Endothelial cell (in vitro differentiated cells): ENCODE measurements at regions not wholly inside any gene's neighbourhood (a gene's known extent, or its start where the extent isn't known, plus 50 kb on each side); places are given as distances from the start of the nearest gene placed in this dataset.

ENCODE experiments used
- DNase-seq: peaks from one replicate; pipeline ENCODE4 v3.0.0; 2021; ENCODE audit warnings: low spot score
- H3K27ac Mint-ChIP-seq: one replicate; pipeline ENCODE4 v1.8.0; 2021; ENCODE audit warnings: mixed read lengths, inconsistent platforms; ENCODE audit not compliant: unreplicated experiment
- H3K27me3 Mint-ChIP-seq: one replicate; pipeline ENCODE4 v1.8.0; 2021; ENCODE audit warnings: mild to moderate bottlenecking, moderate library complexity, mixed read lengths, inconsistent platforms; ENCODE audit not compliant: unreplicated experiment
- H3K36me3 Mint-ChIP-seq: one replicate; pipeline ENCODE4 v1.8.0; 2021; ENCODE audit warnings: mild to moderate bottlenecking, low read depth, mixed read lengths, inconsistent platforms; ENCODE audit not compliant: unreplicated experiment
- H3K4me1 Mint-ChIP-seq: one replicate; pipeline ENCODE4 v1.8.0; 2021; ENCODE audit warnings: mild to moderate bottlenecking, mixed read lengths, inconsistent platforms; ENCODE audit not compliant: unreplicated experiment
- H3K4me3 Mint-ChIP-seq: one replicate; pipeline ENCODE4 v1.8.0; 2021; ENCODE audit warnings: mild to moderate bottlenecking, mixed read lengths, inconsistent platforms; ENCODE audit not compliant: unreplicated experiment
- H3K9me3 Mint-ChIP-seq: one replicate; pipeline ENCODE4 v1.8.0; 2021; ENCODE audit warnings: mixed read lengths, inconsistent platforms; ENCODE audit not compliant: unreplicated experiment
- TF ChIP-seq, protein P1 (sequence below): fragments of 200-600 bp; sonication (generic); IDR thresholded peaks from one replicate; pipeline ENCODE4 v1.5.0; 2021; ENCODE audit warnings: antibody characterized with exemption; ENCODE audit not compliant: unreplicated experiment

DNA sequence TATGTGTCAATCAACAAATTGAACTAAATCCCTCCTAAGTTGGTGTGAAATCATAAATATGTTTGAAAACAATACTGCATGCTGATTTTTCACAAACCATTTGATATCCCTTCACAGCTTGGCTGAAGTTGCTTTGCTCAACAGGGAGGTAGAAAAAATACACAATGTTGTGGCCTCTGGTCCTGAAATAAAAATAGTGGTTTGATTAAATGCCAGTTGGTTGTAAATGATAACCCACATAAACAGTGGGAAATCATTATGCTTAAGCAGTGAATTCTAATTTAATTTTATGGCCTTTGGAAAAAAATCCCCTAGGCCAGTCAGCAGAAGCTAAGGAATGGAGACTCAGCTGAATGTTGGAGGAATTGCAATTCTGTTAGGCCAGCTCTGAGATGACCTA lies 359.4 kb upstream of the CWC22 start:
- Mint-ChIP-seq H3K27ac (no peak overlapping the region), H3K4me3 (no peak overlapping the region), H3K36me3 (no peaks in the 10 kb centered on the region), H3K4me1 (no peaks in the 10 kb centered on the region), H3K27me3 (peaks cover 2% of the 10 kb centered on the region), H3K9me3 (no peaks in the 10 kb centered on the region)
- TF ChIP-seq, protein P1, sequence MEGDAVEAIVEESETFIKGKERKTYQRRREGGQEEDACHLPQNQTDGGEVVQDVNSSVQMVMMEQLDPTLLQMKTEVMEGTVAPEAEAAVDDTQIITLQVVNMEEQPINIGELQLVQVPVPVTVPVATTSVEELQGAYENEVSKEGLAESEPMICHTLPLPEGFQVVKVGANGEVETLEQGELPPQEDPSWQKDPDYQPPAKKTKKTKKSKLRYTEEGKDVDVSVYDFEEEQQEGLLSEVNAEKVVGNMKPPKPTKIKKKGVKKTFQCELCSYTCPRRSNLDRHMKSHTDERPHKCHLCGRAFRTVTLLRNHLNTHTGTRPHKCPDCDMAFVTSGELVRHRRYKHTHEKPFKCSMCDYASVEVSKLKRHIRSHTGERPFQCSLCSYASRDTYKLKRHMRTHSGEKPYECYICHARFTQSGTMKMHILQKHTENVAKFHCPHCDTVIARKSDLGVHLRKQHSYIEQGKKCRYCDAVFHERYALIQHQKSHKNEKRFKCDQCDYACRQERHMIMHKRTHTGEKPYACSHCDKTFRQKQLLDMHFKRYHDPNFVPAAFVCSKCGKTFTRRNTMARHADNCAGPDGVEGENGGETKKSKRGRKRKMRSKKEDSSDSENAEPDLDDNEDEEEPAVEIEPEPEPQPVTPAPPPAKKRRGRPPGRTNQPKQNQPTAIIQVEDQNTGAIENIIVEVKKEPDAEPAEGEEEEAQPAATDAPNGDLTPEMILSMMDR, result no peak
- DNase-seq, result no peak

DNA sequence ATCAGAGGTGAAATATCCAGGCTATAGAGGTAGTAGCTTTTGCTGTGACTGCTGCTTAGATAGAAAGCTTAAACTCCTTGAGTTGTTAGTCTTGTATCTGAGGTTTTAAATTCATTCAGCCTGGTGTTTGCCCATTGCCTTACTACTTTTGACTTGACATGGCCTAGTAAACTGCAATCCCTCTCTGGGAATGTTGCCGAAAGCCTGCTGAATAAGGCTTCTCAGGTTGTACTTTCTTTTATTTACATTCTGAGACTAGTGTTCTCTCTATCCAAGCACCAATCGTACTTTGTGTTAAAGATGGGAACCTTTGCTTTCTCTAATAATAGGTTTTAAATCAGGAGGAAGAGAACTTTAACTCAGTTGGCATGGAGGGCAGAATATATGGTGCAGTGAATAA lies 357.6 kb upstream of the CWC22 start:
- no peak for DNase-seq
- Mint-ChIP-seq H3K27ac (no peak overlapping the region), H3K4me3 (no peak overlapping the region), H3K9me3 (no peaks in the 10 kb centered on the region), H3K27me3 (peaks cover 3% of the 10 kb centered on the region), H3K36me3 (no peaks in the 10 kb centered on the region), H3K4me1 (peaks cover 10% of the 10 kb centered on the region)
- TF ChIP-seq, protein P1, result no peak

DNA sequence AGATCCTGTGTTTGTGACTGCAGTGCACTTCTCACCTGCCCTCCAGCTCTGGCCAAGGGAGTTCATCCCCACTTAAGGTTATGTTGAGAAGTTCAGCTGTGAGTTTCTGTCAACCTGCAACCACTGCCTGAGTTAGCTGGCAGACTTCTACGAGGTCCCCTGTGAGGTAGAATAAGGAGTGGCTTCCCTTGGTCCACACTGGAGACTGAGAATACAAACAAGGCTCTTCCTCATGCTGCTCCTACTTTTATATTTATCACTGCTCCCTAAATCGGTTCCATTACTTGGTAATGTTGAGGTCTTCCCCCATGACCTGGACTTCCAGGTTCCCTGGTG lies 353.2 kb upstream of the CWC22 start:
- H3K4me3 Mint-ChIP-seq, result no peak overlapping the region
- H3K36me3 Mint-ChIP-seq, result no peaks in the 10 kb centered on the region
- H3K4me1 Mint-ChIP-seq, result peaks cover 11% of the 10 kb centered on the region
- TF ChIP-seq, protein P1, result no peak
- H3K9me3 Mint-ChIP-seq, result no peaks in the 10 kb centered on the region
- DNase-seq, result no peak
- no peak overlapping the region for H3K27ac Mint-ChIP-seq
- peaks cover 1% of the 10 kb centered on the region for H3K27me3 Mint-ChIP-seq

DNA sequence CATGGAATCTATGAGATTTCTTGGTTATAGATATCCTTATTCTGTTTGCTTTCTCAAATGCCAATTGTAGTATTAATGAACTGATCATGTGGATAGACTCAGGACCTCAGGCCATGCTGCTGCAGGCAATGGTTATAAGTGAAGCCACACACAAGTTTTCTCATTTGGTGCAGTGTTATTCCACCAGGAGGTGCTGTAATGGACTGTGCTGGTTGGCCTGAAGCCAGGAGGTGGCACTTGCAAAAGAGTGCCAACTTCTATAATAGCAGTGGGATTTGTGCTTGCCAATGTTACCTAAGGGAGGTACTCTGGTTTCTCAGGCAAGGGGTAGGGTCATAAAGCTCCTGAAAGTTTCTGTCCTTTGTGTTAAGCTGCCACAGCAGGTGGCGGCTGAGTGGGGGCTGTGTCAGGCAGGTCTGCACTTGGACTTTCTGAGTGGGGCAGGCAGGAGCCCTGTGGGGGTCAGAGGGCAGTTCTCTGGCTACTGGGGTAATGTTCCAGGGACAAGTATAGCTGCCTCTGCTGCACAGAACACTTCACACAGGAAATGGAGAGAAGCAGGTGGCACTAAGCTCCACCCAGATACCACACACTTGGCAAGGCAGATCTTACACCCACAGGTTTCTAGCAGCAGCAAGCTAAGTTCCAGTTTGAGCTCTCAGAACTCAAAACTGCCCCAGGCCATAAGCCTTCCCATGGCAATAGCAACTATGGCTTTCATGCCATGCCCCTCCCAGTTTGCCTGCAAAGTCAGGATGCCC lies 352.6 kb upstream of the CWC22 start:
- peaks cover 12% of the 10 kb centered on the region for H3K4me1 Mint-ChIP-seq
- H3K36me3 Mint-ChIP-seq, result no peaks in the 10 kb centered on the region
- H3K27me3 Mint-ChIP-seq, result peaks cover 1% of the 10 kb centered on the region
- H3K4me3 Mint-ChIP-seq, result no peak overlapping the region
- H3K27ac Mint-ChIP-seq, result no peak overlapping the region
- no peaks in the 10 kb centered on the region for H3K9me3 Mint-ChIP-seq
- DNase-seq, result no peak
- TF ChIP-seq, protein P1, result no peak

DNA sequence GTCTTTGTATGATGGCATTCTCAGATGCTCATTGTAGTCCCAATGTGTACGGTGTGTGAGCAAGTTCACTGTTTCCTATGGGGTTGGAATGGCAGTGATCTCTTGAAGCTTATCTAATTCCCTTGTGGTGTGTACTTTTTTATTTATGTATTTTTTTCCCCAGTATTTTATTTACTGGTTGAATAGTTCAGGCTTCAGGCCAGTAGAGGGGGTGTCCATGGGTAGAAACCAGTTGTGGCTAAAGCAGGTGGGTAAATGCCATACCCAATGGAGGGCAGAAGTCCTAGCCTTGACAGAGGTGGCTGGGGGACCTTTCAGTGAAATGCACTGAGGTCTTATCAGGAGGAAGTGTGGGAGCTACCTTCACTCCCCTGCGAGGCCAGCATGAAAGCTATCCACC lies 351.4 kb upstream of the CWC22 start:
- H3K36me3 Mint-ChIP-seq, result no peaks in the 10 kb centered on the region
- peaks cover 1% of the 10 kb centered on the region for H3K27me3 Mint-ChIP-seq
- DNase-seq, result no peak
- H3K27ac Mint-ChIP-seq, result no peak overlapping the region
- no peak overlapping the region for H3K4me3 Mint-ChIP-seq
- H3K9me3 Mint-ChIP-seq, result no peaks in the 10 kb centered on the region
- TF ChIP-seq, protein P1, result no peak
- H3K4me1 Mint-ChIP-seq, result peaks cover 19% of the 10 kb centered on the region
